ENCODE measurements at regions not wholly inside any gene's neighbourhood (a gene's known extent, or its start where the extent isn't known, plus 50 kb on each side); places are given as distances from the start of the nearest gene placed in this dataset.
"Not testable (repeated sequence)": the region's sequence is repeated elsewhere in the genome, so short reads cannot be mapped to it uniquely, and the experiment has no call there.

DNA sequence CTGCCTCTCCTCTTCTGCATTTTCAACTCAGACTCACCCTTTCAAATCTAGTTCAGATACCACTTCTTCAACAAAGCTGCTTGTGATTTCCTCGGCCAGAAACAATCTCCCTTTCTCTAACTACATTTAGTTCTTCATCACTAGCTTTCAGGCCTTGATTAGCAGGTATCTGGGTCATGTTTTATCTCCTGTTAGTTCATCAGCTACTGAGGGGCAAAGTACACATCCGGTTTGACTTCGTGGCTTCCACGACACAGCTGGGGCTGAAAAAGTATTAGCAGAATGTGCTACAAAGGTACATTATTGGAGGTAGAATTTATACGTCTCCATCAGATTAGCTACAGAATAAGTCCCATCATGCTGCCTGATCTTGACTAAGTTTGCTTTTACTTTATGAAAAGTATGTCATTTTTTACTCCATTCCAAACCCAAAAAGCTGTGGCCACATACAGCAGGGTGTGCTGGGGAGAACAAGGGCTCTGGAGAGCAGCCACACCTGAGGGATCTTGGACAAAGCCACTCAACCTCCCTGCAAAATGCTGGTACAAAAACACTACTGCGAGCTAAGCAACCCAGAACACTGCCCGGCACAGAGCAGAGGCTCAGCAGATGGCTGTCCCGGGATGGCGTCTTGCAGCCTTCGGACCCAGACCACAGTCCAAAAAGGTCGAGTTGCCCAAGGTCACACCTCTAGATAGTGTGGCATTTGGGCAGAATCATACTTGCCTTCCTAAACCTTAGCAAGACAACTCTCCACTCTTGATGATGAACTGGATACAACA, 120.5 kb upstream of the PRKX start:
- not testable (repeated sequence) for DNase-seq

DNA sequence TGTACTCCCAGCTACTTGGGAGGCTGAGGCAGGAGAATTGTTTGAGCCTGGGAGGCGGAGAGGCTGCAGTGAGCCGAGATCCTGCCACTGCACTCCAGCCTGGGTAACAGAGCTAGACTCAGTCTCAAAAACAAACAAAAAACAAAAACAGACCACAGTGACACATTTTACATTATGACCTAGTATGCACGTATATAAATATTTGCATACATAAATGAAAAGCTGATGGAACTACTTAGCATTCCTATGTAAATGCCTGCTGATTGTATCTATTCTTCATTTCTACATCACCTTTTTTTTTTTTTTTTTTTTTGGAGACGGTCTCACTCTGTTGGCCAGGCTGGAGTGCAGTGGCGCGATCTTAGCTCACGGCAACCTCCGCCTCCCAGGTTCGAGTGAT, 116.6 kb upstream of the PRKX start:
- DNase-seq, result not testable (repeated sequence)

DNA sequence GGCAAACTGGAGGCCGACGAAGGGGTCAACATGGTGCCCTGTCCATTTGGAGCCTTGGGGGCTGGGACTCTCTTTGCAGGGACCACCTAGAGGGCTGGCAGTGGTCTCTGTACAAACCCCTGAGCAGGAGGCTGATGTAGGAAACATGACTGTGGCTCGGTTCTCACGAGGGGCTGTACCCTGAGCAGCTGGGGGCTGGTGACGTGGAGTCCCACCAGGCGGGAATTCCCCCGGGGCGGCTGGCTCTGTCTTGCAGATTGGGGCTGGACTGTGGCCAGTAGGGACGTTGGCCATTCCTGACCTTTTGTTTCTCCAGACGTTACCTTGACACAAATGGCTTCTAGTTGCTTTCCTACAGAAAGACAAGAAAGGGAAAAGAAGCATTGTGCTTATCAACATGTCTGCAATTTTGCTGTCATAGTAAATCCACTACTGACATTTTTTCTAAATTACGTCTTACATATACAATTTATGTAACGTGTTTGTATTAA, 115.6 kb upstream of the PRKX start:
- not testable (repeated sequence) for DNase-seq

DNA sequence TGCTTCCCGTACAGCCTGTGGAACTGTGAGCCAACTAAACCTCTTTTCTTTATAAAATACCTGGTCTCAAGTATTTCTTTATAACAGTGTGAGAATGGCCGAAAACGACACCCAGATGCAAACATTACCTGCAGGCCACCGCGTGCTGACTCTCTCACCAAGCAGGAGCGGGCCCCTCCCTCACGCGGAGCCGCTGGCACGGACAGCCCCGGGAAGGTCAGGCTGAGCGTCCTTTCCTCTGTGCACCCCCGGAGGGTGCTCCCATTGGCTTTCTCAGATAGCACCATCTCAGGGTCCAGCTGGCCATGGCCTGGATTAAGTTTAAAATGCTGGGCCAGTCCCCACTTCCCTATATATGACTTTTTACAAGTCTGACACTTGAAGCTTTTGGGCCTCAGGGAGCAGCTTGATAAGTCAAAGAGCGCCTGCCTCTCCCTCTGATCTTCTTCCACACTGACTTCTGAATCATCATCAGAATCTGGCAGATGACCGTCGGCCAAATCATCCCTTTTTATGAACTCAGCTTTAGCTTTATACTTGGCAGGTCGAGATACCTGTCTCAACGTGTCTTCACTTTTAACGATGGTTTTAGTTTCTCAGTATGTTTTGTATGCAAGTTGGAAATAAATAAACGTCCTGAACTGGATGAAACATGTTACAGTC, 115.1 kb upstream of the PRKX start:
- not testable (repeated sequence) for DNase-seq

DNA sequence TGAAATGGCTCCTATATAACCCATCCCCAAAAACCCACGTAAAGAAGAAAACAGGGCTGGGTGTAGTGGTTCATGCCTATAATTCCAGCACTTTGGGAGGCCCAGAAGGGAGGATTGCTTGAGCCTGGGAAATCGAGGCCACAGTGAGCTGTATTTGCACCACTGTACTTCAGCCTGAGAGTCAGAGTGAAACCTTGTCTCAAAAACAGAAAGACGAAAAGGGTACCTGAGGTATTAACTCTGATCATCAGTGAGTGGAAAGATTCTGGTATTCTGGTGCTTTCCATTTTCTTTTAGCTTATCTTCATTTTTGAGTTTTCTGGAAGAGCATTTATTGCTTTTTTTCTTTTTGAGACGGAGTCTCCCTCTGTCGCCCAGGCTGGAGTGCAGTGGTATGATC, 110.6 kb upstream of the PRKX start:
- not testable (repeated sequence) for DNase-seq

DNA sequence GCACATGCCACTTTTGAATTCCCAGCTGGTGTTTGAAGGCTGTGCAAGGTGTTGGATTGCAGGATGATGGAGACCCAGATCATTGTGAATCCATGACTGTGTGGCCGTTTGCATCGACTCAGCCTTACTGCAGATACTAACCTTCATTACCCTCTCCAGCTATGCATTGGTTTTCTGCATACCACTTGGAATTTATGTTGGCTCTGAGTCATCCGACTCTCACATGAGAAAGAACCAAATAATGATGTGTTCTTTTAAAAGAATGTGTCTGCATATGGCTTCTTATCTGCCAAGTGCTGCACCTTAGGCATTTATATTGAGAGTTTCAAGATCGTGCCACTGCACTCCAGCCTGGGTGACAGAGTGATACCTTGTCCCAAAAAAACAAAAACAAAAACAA, 106.7 kb upstream of the PRKX start:
- no peak for DNase-seq

DNA sequence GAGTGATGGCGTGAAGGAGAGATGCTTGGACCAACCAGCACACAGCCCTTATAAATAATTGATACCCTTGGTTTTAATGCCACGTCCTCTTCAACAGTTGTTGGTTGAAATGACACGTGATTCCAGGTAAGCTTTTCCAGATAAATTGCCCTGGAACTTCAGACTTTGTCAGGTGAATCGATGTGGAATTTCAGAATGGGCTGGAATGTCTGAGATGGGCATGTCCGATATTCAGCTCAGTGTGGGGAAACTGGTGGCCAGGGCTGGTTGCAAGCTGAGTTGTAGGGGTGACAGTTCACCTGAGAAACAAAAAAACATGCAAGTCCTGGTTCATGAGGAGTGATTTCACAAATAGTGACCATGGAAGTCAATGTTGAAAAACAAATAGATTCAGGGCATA, 104.0 kb upstream of the PRKX start:
- DNase-seq, result not testable (repeated sequence)

DNA sequence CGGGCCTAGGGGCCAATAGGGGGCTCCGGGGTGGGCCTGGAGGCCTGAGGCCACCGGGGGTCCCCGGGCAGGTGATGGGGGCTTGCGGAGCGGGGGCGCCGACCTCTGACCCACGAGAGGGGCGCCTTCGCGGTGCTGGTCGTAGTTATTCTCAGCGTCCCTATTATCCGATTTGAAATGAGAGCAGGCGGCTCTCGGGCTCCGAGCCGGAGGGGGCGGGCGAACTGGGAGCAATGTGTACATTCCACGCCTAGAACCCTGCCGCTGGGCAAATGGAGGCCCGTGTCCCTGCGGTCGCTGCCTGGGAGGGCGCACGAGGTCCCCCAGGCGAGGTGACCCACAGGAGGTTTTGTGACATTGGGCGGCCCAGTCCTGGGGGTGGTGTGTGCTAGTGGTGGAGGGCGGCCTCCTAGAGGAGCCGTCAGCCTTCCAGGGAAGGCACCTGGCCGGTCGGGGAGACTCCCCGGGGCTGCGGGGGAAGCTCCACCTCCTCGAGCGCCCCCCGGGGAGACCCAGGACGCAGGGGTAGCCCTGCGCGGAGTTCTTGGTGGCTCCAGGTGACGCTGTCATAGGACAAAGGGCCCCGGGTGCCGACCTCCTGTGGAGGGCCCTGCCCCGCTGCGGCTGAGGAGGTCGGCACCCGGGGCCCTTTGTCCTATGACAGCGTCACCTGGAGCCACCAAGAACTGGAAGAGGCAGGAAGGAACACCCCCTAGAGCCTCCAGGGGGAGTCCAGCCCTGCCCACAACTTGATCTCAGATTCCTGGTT, 102.6 kb upstream of the PRKX start:
- DNase-seq, result peak; percentile 52

DNA sequence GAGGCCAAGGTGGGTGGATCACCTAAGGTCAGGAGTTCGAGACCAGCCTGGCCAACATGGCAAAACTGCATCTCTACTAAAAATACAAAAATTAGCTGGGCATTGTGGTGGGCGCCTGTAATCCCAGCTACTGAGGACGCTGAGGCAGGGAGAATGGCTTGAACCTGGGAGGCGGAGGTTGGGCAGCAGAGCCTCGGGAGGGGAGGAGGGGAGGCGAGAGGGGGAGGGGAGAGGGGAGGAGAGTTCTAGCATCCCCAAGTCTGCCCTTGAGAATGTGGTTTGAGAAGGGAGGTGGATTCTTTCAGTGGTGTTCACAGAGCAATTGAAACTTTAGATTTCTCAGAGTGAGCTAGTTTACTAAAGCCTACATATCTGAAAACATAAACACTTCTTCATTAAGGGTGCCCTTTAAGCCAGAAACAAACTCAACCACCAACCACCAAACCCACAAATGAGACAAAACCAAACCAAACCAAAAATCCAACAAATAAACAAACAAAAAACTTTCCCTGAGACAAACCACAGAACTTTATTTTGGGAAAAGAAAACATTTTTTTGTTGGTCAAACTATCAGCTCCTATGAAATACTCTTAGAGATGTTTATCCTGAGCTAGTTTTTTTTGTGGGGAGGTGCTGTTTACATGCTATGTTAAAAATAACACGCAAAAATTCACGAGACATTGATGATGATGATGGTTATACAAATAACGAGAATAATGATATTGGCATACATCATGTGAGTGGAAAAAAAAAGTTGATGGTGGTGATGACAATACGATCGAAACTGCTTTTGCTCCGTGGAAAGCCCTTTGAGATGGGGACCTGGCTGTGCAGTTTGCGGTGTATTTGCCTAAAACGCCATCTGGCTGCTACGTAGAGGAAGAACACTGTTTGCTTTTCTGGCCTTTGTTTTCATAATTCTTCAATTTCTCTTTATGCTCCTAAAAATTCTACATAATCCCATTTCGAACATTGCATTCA, 98.2 kb upstream of the PRKX start:
- peak; percentile 48 for DNase-seq

DNA sequence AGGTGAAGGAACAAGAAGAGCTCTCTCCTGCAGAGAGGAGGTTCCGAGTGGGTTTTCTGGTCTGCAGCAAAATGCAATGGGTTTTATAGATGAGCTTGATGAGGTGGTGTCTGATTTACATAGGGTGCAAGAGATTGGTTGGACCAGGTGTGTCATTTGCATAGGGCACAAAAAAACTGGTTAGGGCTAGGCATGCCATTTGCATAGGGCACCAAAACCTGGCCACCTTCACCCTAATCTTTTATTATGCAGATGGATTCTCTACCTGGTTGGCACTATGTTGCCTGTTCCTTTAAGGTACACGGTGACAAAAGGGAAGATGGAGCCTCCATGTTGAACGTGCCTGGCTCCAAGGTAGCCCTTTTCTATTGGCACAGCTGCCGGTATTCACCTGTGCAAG, 94.5 kb upstream of the PRKX start:
- no peak for DNase-seq

DNA sequence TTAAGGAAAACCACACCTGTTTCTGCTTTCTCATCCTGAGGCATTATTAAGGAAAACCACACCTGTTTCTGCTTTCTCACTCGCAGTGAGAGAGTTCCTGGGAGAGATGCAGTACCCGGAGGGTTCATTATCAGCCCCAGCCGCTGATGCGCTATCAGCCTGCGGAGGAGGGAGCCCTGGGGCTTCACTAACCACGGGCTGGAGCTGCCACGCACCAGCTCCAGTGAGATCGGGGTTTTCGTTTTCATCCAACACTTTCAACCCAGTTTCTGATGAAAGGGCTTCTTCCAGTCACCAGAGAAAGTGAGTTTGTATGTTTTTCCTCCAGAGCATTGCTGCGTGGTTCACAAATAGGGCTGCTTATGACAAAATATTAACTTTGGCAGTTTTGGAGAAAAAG, 93.2 kb upstream of the PRKX start:
- no peak for DNase-seq

DNA sequence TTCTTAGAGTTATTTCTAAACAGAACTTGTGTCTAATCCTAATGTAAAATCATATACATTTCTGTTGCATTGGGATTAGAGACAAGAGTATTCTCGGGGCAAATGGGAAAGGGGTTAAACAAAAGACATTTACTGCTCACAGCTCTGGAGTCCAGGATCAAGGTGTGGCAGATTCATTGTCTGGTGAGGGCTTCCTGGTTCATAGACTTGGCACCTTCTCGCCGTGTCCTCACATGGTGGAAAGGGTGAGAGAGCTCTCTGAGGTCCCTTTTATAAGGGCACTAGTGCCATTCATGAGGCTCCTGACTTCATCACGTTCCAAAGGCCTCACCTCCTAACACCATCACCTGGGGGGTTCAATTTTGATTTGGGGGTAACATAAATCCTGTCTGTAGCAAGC, 90.3 kb upstream of the PRKX start:
- DNase-seq, result no peak

DNA sequence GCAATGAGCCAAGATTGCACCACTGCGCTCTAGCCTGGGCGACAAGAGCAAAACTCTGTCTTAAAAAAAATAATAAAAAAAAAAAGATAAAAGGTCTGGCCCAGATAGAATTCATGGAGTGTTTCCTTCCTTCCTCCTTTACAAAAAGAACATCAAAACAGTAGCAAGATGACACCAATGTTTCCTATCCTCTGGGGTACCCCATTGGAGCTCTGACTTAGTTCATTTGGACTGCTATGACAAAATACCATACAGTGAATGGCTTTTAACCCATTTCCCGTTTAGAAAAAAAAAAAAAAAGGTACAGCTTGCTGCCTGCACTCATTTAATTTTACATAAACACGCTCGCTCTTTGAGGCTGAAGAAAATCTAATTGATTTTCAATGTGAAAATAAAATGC, 89.9 kb upstream of the PRKX start:
- DNase-seq, result no peak

DNA sequence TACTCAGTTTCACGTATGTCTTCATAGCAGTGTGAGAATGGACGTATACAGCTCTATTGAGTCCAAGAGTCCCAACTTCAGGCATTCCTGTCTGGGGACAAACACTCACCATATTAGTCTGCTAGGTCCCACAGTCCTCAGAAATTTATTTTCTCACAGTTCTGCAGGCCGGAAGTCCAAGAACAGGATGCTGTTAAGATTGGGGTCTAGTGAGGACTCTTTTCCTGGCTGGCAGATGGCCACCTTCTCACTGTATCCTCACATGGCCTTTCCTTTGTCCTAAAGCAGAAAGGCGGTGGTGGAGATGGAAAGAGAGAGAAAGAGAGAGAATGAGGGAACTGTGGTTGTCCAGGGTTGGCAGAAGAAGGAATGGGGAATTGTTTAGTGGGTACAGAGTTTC, 82.0 kb upstream of the PRKX start:
- DNase-seq, result not testable (repeated sequence)

DNA sequence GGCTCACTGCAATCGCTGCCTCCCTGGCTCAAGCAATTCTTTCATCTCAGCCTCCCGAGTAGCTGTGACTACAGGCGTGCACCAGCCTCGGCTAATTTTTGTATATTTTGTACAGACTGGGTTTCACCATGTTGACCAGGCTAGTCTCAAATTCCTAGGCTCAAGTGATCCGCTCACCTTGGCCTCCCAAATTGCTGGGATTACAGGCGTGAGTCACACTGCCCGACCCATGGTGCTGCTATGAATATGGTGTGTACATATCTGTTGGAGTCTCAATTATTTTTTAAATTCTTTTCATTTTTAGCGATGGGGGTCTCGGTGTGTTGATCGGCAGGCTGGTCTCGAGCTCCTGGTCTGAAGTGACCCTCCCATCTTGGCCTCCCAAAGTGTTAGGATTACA, 78.0 kb upstream of the PRKX start:
- DNase-seq, result no peak

DNA sequence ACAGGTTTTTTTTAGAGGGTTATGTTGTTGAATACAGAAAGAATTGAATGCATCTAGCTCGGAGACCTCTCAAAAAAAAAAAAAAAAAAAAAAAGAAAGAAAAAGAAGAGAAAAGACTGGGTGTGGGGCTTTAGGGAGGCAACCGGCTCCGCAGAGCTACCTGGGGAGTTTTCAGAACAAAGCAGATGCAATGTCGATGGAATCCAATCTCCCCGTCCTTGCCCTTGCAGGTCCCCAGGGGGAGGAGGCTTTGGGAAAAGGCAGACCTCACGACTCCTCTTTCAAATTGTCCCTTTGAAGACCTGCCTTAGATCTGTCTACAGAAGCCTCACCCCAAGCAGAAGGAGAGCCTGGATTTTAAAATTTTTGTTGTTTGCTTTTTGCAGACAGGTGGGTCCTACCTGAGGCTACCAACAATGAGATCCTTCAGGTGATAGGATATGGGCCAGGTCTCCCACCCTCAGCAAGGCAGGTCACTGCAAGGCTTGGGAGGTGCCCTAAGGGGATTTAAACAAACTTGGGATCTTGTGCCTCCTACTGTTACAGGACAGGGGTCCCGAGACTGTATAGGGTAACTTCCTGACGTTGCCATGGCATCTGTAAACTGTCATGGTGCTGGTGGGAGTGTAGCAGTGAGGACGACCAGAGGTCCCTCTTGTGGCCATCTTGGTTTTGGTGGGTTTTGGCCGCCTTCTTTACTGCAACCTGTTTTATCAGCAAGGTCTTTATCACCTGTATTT, 75.2 kb upstream of the PRKX start:
- peak; percentile 19 for DNase-seq

DNA sequence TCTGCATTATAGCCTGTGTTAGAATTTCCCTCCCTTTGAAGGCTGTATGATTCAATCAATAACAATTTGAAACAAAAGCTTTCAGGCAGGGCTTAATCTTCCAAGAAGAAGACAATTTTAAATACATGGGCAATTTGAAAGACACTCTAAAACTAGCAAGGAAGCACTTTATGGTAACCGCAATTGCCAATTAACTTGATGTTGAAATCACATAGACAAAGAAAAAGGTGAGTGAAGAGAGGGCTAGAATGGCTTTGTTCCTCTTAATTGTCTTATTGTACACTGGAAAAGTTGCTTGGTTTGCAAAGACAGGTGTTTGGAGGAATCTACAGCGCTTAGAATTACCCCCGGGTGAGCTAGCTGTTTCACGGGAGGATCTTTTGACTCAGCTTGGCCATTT, 74.4 kb upstream of the PRKX start:
- DNase-seq, result no peak

DNA sequence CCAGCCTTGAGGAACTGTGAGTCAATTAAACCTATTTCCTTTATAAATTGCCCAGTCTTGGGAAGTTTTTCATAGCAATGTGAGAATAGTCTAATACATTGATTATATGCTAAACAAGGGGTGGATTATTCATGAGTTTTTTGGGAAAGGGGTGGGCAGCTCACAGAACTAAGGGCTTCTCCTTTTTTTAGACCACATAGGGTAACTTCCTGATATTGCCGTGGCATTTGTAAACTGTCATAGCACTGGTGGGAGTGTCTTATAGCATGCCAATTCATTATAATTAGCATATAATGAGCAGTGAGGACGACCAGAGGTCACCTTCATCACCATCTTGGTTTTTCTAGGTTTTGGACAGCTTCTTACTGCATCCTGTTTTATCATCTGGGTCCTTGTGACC, 72.4 kb upstream of the PRKX start:
- DNase-seq, result not testable (repeated sequence)

DNA sequence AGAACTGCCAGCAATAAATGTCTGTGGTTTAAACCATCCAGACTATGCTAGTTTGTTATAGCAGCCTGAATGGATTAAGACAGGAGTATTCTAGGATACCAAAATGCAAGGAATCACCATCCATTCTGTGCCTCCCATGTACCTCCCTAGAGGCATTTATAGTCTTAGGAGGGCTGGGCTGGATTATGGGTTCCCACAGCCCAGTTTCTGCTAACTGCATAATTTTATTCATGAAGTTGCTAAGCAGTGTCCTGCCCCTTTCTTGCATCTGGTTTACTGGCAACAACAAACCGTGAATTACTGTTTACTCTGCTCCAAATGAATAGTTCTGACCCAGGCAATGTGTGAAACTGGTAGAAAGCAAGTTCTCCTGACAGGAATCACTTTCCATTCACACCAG, 67.1 kb upstream of the PRKX start:
- no peak for DNase-seq

DNA sequence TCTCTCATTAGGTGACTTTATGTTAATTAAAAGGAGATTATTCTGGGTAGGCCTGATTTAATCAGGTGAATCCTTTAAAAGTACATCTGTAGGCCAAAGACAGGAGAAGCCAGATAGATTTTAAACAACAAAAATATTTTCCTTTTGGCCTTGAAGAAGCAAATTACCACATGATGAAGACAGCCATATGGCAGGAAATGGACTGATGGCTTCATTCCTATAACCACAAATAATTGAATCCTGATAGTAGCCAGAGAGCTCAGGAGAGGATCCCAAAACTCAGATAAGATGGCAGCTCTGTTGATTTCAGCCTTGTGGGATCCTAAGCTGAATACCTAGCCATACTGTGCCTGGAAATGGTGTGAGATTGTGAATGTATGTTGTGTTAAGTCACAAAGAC, 66.1 kb upstream of the PRKX start:
- no peak for DNase-seq

DNA sequence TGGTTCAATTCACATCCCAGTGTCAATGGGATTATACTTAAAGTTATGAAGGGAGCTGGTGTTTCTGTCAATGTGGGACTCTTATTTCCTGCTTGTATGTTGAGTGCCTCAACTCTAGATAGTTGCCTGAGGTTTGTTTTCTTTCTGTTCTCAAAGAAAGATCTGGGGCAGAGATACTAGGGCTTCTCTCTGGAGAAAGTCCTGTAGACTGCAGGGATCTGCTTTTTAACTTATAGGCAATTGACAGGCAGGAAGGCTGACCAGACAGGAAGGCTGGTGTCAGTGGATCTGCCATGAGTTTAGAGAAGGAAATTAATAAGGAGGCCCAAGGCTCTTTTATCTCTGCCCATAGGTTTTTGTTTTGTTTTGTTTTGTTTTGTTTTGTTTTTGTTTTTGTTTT, 64.0 kb upstream of the PRKX start:
- DNase-seq, result no peak

All from tongue (tissue), 1 donor.